HepG2 (cell line): ENCODE measurements at regions not wholly inside any gene's neighbourhood (a gene's known extent, or its start where the extent isn't known, plus 50 kb on each side); places are given as distances from the start of the nearest gene placed in this dataset.

ENCODE experiments used
- EZH2 ChIP-seq: conservative IDR thresholded peaks from 2 replicates; pipeline ENCODE4 v1.6.1; 2012; ENCODE audit warnings: mild to moderate bottlenecking, low read depth, low read length, moderate library complexity
- MYNN ChIP-seq: sonication (generic); formaldehyde crosslinking; IDR thresholded peaks from 2 replicates; pipeline ENCODE4 v1.4.0; 2020; ENCODE audit warnings: mild to moderate bottlenecking, low read depth, missing genetic modification reagents
- NFIC ChIP-seq: IDR thresholded peaks from 2 replicates; pipeline ENCODE4 v1.6.1; 2012; ENCODE audit warnings: mild to moderate bottlenecking, low read length, inconsistent platforms
- RAD21 ChIP-seq: fragments of 450-650 bp; formaldehyde crosslinking; IDR thresholded peaks from 2 replicates; pipeline ENCODE4 v1.5.0; 2020; ENCODE audit warnings: mild to moderate bottlenecking
- STAT5B ChIP-seq: sonication (generic); formaldehyde crosslinking; IDR thresholded peaks from 2 replicates; pipeline ENCODE4 v1.4.0; 2020; ENCODE audit warnings: missing genetic modification reagents
- ZBTB8A ChIP-seq: sonication (generic); formaldehyde crosslinking; IDR thresholded peaks from 2 replicates; pipeline ENCODE4 v1.4.0; 2020; ENCODE audit warnings: mild to moderate bottlenecking, low read depth, missing genetic modification reagents, borderline replicate concordance
- ZNF878 ChIP-seq: sonication (generic); formaldehyde crosslinking; IDR thresholded peaks from 2 replicates; pipeline ENCODE4 v1.8.1; 2023; ENCODE audit warnings: mild to moderate bottlenecking, missing genetic modification reagents, moderate library complexity
- TF ChIP-seq, protein P1 (sequence below): sonication (generic); formaldehyde crosslinking; IDR thresholded peaks from 2 replicates; pipeline ENCODE4 v1.4.0; 2020; ENCODE audit warnings: mild to moderate bottlenecking, missing genetic modification reagents

DNA sequence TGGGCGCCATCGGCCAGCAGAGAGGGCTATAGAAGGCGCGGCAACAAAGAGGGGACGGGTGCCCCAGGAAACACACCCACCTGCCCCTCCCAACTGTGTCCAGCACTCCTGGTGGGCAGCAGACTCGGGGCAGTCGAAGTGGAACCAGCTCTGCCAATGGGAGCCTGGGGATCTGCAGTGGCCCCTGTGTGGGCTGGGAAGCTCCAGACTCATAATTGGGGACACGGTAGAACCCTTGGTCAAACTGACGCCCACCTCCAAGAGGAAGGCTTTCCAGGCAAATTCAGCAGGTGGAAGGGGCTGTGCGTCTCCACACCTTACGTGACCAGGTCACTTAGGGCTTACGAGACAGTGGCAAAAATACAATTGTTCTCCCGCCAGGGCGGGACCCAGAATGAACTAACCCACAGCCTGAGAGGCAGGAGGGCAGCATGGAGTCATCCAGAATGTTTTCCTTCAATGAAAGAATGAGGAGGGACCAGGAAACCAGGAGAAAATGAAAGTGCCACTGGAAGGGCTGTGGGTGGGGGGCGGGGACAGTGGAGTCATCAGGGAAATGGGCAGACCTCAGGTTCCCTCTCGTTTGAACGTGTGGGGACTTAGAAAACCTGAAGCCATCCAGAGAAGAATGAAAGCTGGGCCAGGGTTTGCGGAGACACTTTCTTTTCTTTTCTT, 53.2 kb upstream of the SHANK2 start:
- TF ChIP-seq NFIC (no peak), STAT5B (CRISPR knock-in tag) (no peak), MYNN (CRISPR knock-in tag) (no peak), ZNF878 (no peak), EZH2 (no peak), RAD21 (no peak), ZBTB8A (CRISPR knock-in tag) (no peak)
- TF ChIP-seq, protein P1, sequence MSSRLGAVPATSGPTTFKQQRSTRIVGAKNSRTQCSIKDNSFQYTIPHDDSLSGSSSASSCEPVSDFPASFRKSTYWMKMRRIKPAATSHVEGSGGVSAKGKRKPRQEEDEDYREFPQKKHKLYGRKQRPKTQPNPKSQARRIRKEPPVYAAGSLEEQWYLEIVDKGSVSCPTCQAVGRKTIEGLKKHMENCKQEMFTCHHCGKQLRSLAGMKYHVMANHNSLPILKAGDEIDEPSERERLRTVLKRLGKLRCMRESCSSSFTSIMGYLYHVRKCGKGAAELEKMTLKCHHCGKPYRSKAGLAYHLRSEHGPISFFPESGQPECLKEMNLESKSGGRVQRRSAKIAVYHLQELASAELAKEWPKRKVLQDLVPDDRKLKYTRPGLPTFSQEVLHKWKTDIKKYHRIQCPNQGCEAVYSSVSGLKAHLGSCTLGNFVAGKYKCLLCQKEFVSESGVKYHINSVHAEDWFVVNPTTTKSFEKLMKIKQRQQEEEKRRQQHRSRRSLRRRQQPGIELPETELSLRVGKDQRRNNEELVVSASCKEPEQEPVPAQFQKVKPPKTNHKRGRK: no peak
